LoVo (cell line): ENCODE measurements at regions not wholly inside any gene's neighbourhood (a gene's known extent, or its start where the extent isn't known, plus 50 kb on each side); places are given as distances from the start of the nearest gene placed in this dataset.

Experiments used
- DNase-seq: peaks from one replicate; pipeline ENCODE4 v3.0.0-alpha.2; 2016; ENCODE audit warnings: low spot score

DNA sequence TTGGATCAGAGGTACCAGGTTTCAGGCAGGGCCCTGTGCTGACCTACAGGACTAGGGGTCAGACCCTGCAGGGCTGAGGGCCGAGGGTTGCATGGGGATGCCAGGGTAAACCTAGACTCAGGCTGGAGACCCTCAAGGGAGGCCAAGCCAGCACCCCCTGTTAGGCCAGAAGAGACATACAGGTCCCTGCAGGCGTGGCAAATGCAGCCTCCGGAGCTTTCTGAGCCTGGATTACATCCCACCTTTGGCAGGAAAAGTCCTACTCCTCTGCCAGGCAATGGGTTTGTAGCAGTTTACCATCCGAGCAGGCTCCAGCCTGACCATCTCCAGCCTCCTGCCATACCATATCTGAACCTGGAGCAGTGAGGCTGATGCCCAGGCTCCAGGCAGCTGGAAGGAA is 425.3 kb downstream of the NPHP4 start:
- no peak for DNase-seq

DNA sequence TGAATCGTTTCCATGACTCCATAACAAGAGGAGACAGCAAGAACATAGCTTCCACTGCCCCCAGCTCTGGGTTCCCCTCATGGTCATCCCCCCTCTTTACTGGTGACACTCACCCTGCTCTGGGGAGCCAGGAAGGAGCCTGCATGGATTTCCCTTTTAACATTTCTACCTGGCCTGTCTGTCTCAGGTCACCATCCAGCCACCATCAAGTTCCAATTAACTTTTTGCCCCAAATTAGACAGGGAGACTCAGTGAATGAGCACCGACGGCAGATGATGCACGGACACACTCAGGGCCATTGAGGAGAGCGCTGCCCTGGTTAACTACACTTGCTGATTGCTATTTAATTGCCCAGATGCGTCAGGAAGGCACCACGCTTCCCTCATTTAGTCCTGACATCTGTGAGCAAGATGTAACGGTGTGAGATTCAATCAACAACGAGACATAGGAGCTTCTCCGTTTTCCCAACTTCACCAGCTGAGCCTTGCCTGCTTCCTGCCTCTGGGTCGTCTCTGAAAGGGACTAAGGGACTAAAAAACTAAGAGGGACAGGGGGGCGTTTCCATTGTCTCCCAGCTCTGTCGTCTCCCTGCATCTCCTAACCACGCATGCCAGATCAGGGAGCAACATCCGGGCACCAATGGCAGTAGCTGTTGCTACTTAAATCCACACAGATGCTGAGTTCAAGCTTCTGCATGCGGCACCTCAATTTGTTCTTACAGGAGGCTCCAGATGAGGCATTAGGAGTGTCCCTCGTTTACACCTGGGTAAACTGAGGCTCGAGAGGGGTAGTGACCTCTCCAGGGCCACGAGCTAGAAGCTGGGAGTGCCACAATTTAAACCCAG is 426.7 kb downstream of the NPHP4 start:
- DNase-seq, result no peak

DNA sequence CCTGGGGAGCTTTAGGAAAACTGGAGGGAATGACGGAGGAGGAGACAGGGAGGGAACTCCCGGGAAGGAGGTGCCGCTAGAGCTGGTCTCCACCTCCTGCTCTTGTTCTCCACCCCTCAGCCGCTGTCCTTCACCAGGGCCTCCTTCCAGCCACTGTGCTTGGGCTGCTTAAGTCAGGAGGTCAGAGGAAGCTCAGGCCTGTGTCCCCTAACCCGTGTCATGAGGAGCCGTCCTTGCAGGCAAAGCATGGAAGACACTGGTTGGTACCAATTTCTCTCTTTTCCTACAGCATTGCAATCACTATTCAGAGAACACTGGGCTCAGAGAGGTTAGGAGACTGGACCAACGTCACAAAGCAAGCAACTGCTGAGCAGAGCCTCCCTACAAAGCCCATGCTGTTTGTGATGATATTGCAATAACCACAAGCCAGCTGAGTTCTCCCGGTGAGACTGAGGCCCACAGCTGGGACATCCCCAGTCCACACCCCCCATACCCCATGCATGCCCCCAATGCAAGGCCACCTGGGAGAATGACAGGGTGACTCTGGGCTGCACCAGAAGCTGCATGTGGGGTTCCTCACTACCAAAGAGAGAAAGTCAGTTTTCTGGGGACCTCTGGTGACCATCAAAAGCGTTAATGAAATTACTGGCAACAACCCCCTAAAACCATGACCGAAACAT is 427.5 kb downstream of the NPHP4 start:
- DNase-seq, result no peak

DNA sequence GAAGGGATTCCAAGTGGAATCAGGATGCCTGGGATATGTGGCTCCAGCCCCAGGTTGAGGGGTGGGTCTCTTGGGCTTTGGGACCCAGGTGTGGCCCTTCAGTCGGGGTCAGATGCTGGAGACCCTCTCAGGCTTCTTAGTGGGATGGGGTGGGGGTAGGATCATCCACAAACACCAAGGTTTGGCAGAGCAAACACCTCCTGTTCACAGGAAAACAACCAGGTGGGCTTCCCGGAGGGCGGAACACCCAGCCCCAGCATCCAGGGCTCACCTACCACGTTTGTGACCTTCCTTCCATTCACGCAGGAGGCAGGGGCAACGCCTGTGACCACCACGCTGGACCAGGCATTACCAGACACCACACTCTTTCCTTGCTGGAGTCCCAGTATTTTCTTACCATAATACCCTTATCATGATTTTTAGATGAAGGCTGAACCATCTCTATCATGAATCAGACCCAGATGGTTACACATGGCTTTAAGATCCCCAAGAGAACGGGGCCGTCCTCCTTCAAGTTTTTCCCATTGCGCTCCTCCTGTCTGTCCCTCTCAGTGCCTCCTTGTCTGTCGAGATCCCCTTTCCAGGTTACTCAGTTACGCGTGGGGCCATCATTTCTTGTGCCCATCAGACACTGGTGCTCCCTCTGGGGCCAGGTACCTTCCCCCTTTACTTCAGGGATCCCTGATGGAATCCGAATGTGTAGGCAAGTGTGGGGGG is 428.2 kb downstream of the NPHP4 start:
- no peak for DNase-seq

DNA sequence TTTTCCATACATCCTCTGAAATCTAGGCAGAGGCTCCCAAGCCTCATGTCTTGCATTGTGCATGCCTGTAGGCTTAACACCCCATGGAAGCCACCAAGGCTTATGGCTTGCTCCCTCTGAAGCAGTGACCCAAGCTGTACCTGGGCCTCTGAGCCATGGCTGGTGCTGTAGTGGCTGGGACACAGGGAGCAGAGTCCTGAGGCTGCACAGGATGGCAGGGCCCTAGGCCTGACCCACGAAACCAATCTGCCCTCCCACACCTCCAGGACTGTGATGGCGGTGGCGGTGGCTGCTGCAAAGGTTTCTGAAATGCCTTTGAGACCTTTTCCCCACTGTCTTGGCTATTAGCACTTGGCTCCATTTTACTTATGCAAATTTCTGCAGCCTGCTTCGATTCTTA is 429.5 kb downstream of the NPHP4 start:
- no peak for DNase-seq

DNA sequence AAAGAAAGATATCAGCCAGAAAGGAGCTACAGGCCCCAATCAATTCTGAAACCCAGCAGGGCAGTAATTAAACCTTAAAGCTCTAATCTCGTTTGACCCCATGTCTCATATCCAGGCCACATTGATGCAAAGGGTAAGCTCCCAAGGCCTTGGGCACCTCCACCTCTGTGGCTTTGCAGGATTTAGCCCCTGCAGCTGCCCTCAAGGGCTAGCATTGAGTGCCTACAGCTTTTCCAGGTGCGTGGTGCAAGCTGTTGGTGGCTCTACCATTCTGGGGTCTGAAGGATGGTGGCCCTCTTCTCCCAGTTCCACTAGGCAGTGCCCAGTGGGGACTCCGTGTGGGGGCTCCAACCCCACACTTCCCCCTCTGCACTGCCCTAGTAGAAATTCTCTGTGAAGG is 429.9 kb downstream of the NPHP4 start:
- DNase-seq, result no peak

DNA sequence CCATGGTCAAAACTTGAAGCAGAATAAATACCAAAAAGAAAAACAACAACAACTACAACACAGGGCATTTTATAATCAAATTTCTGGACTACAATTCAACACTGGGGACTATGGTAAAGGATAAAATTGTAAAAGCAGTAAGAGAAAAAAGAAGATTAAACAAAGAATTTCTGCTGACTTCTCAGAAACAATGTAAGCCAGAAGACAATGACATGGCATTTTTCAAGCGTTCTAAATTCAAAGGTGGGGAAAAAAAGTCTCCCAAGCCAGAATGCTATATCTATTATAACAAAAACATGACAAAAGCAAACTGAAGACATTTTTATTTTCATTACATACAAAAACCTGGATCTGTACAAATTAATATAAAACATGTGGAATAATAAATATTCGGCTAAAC is 433.1 kb downstream of the NPHP4 start:
- no peak for DNase-seq

DNA sequence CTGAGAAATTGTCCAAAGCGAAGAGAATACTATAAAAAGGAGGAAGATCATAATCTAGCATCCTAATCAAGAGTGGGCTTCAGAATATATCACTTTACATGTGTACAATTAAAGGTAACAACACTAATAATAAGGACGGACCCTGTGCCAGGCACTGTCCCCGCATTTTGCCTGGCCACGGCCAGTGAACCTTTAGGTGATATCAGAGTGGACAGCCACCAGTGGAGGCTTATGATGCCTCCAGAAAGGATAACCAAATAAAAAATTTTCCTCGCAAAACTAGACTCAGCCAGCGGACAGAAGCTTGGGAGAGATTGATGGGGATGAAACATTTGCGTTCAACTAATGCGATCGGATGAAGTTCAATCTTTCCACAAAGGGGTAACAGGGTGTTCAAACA is 436.4 kb downstream of the NPHP4 start:
- DNase-seq, result no peak

DNA sequence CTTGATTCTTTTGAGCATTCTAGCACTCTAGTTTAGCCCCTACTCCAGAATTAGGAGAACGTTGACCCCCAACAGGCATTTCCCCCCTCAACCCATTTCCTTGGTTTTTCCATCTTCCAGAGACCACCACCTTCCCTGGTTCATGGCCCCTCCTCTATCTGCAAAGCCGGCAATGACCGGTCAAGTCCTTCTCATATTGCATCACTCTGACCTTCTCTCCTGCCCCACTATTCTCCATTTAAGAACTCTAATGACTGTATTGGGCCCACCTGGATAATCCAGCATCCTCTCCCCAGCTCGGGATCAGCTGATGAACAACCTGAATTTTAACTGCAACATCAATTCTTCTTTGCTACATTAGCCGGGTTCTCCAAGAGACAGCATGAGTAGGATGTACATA is 437.4 kb downstream of the NPHP4 start:
- DNase-seq, result no peak

DNA sequence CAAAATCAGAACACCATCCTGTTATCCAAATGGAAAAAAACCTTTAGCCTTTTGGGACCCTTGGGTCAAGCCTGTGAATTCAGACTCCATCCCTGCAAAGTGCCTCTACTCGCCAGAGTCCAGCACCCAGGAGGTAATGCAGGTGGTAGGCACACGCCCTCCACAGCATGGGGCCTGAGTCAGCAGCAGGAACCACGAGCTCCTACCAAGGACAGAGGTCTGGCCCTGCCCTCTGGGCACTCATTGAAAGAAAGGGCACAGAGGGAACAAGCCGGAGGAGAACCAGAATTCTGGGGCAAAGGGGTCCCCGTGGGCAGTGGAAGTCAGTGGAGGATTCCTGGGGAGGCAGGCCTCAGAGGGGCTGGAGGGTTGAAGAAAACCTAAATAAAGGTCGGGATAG is 438.1 kb downstream of the NPHP4 start:
- DNase-seq, result no peak

DNA sequence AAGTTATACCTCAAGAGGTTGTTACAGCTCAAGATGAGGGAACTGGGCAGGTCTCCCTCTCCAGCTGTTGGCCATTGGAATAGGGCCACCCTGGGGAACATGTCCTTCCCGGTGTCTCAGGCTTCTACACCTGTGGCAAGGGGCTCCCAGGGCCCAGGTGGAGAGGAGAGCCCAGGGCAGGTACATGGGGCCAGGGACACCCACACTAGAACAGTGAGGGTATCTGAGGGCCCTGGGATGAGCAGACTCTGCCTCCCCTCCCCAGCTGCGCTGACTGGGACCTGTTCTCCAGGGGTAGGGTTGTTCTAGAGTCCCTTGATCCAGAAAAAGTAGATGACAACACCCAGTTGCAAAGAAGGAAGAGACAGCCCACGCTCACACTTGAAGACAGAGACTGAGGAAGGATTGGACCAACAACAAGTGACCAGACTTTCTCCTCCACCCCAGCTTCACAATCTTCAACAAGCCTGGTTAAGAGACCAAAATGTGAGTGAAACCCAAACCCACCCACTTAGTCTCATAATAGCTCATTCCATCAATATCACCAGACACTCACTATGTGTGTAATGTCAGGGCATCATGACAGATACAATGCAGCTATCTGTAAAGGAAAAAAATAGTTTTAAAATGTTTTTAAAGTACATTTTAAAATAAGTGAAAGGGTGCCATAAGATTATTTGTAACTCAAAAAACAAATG is 439.3 kb downstream of the NPHP4 start:
- DNase-seq, result no peak

DNA sequence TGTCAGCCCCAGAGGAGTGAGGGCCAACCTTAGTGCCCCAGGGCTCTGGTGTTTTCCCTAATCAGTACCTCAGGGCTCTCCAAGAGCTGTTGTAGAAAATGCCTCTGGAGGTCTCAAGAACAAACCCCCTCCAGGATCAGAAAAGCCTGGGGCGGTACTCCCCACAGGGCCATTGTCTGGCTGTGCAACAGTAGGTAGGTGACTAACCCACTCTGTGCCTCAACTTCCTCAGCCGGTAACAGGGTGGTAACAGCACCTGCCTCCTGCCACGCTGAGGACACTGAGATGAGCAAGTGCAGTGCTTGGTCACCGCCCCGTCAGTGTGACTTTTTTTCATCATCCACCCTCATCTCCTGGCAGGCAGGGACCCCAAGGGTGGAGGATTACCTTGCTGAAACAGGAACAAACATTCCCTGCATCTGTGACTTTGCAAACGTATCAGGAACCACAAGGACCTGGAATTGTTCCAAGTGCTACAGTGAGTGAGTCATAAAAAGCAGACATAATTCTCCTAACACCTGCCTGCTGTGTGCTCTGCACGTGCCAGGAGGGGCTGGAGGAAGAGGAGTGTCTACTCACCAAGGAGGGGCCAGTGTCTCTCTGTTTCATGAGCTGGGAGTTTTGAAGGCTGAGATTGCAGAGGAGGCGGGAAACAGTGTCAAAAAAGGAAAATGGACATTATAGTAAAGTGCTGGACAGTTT is 440.8 kb downstream of the NPHP4 start:
- peak; percentile 62 for DNase-seq

DNA sequence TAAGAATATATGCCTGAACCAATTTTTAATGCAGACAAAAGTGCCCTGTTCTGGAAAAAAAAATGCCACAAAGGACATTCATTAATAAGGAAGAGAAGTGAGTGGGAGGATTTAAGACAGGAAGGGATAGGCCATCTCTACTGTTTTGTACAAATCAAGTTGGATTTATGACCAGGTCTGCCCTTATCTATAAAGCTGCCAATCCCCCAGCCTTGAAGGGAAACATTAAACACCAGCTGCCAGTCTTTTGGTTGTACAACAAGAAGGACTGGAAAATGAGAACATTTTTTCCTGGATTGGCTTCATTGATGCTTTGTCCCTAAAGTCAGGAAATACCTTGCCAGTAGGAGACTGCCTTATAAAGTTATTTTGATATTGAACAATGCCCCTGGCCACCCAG is 444.0 kb downstream of the NPHP4 start:
- no peak for DNase-seq

DNA sequence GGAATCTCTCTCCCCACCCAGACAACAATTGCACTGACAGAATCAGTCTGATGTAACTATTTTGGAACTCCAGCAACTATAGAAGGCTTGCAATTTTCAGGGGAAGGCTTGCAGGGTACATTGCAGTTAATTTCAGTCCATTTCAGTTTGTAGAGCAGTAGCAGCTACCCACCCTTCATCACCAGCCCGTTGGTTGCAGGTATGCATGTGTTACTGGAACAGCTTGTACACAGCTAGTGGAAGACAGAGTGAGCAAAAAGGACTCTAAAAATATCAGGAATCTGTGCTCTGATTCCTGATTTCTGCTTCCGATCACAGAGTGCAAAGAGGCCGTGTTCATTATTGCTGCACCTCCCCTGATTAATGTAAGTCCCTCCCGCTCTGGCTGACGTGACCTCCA is 449.0 kb downstream of the NPHP4 start:
- DNase-seq, result no peak

DNA sequence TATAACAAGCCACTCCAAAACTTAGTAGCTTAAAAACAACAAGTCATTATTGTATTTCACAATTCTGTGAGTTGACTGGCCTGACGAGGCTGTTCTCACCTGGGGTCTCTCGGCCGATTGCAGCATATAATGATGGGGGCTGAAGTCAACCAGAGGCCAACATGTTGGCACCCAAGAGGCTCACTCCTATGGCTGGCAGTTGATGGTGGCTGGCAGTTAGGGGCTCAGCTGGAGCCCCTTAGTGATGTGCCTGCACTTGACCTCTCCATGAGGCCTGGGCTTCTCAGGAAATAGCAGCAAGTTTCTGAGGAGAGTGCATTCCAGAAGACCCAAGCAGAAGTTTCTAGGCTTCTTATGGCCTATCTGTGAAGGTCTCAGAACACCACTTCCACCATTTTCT is 459.4 kb downstream of the NPHP4 start:
- DNase-seq, result no peak

DNA sequence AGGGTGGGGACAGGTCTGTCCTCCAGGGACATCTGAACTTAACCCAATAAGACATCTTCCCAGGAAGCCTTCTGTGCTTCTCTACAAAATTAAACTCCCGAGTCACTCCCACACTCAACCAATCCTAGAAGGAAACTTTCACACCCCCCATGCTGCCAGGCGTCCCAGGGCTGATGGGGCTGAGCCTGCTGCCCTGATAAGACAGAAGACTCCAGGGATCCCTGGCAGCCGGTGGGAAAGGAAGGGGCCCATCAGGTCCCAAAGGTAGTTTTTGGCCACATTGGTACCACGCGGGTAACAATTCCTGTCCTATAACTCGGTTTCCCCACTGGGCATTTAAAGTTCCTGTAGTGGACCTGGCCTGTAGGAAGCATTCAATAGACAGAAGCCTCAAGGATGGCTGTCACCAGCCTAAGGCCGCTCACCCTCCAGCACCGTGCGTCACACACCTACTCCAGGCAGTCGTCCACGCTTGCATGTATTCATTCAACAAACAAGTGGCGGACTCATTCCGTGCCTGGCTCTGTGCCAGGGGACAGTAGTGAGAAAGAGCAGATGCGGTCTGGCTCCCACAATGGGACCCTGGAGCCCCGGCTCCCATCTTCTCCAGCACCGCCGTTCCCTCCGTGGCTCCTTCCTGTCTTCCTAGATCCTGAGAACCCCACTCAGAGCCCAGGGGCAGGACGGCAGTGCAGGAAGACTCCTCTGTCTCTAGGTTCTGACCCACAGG is 465.2 kb downstream of the NPHP4 start:
- DNase-seq, result no peak

DNA sequence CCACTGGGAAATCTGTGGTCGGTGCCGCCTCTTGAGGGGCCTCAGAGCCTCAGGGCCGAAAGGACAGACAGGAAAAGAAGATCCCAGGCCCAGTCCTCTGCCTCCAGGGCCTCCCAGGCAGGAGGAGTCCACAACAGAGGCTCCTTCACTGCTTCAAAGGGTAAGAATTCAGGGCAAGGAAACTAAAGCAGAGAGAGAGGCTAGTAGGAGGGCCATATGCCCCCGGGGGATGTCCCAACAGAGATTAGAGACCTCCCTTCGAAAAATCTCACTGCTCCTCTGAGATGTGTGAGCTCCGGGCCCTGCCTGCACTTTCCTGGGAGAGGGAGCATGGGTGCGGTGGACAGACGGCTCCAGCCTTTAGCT is 465.9 kb downstream of the NPHP4 start:
- no peak for DNase-seq

DNA sequence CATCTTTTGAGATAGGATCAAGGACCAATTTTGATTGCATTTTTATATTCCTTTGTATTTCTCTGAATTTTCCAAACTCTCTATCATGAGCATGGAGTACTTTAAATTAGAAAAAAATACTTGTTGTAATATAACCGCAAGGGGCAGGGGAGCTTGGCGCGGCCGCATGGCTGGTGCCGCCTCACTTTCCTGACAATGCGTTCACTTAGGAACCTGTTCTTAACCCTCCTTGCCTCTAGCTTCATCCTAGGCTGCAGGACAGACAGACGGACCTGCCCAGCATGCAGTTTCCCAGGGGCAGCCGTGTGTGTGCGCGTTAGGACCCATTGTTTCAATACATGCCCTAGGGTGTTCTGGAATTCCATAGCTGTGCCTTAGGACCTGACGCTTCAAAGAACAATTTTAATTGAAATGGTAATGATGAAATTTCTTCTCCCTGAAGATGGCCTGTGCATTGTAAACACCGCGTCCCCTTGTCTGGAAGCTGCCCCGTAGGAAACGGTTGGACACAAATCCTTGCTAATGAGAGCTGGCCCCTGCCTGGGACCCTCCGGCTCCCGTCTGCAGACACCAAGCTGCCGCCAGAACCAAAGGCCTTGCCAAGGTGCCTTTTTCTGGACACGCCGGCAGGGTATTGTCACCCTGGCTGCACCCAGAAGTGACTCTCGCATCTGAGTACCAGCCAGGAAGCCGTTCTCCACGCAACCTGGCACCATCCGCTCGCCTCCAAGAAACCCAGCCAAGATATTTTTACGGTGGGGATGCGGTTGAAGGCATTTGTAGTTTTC is 466.4 kb downstream of the NPHP4 start:
- no peak for DNase-seq

DNA sequence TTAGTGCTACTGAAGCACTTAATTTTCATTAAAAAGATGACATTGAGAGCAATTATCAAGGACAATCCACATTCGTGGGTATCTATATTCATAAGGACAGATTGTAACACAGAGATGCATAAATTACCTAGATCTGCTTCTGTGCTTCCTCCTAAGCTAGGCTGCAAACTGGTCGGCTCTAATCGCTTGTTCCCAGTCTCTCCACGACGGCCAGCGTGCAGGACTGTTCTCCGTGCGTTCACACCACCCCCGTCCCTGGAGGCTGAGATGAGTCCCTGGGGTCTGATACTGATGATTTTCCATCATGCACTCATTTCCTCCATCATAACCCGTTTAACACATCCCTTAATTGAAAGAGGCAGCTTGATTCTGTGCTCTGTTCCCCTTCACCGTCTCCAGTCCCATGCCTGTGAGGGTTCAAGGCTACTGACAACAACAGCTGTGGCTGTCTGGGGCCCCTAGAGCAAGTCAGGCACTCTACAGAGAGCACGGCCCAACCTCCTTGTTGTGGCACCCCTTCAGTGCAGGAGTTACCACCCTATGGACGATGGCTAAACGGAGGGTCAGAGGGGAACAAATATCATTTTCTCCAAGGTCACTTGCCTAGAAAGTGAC is 469.6 kb downstream of the NPHP4 start:
- no peak for DNase-seq
